Peyer's patch (tissue), 4 donors: ENCODE measurements at regions not wholly inside any gene's neighbourhood (a gene's known extent, or its start where the extent isn't known, plus 50 kb on each side); places are given as distances from the start of the nearest gene placed in this dataset.

Experiments used
- DNase-seq, 3 donors: peaks; one replicate each; pipeline ENCODE4 v3.0.0-alpha.2; 2017 to 2019
- H3K27ac ChIP-seq, 4 donors: fragments of 200-600 bp; sonication (generic); one replicate each; pipeline ENCODE4 v1.5.1; 2016 to 2019
- H3K27me3 ChIP-seq, 2 donors: fragments of 200-600 bp; sonication (generic); one replicate each; pipeline ENCODE4 v1.5.1; 2019
- H3K36me3 ChIP-seq, 3 donors: fragments of 200-600 bp; sonication (generic); one replicate each; pipeline ENCODE4 v1.5.1; 2016 to 2019
- H3K4me1 ChIP-seq, 4 donors: fragments of 200-600 bp; sonication (generic); one replicate each; pipeline ENCODE4 v1.5.1; 2016 to 2019
- H3K4me3 ChIP-seq, 4 donors: fragments of 200-600 bp; sonication (generic); 1 replicate in 3 of 4; 2 replicates in 1 of 4; pipeline ENCODE4 v1.5.1; 2016 to 2019; ENCODE audit warnings: mild to moderate bottlenecking in 1 of 4
- H3K9me3 ChIP-seq, 4 donors: fragments of 200-600 bp; sonication (generic); one replicate each; pipeline ENCODE4 v1.5.1; 2016 to 2019; ENCODE audit warnings: mild to moderate bottlenecking in 1 of 4
- POLR2A ChIP-seq, 2 donors: fragments of 450-650 bp; IDR thresholded peaks; one replicate each; pipeline ENCODE4 v1.5.1; 2017; ENCODE audit warnings: antibody characterized with exemption in 2 of 2, mild to moderate bottlenecking in 2 of 2, moderate library complexity in 2 of 2
- TF ChIP-seq, protein P1 (sequence below), 6 experiments: fragments of 450-650 bp in 4 of 6; fragments of 200-600 bp in 2 of 6; sonication (generic) in 1 of 6; IDR thresholded peaks; one replicate each; pipeline ENCODE4 v1.5.1; 2017 to 2019; ENCODE audit warnings: antibody characterized with exemption in 6 of 6, mild to moderate bottlenecking in 3 of 6, moderate library complexity in 1 of 6

- DNase-seq: no peak
- Histone ChIP-seq H3K4me3 (no peak overlapping the region), H3K27me3 (no peaks in the 10 kb centered on the region), H3K36me3 (no peaks in the 10 kb centered on the region), H3K4me1 (no peaks in the 10 kb centered on the region), H3K9me3 (no peaks in the 10 kb centered on the region), H3K27ac (no peak overlapping the region)
- no peak for TF ChIP-seq POLR2A (IDR thresholded peaks at IDR 0.05)
- TF ChIP-seq, protein P1, sequence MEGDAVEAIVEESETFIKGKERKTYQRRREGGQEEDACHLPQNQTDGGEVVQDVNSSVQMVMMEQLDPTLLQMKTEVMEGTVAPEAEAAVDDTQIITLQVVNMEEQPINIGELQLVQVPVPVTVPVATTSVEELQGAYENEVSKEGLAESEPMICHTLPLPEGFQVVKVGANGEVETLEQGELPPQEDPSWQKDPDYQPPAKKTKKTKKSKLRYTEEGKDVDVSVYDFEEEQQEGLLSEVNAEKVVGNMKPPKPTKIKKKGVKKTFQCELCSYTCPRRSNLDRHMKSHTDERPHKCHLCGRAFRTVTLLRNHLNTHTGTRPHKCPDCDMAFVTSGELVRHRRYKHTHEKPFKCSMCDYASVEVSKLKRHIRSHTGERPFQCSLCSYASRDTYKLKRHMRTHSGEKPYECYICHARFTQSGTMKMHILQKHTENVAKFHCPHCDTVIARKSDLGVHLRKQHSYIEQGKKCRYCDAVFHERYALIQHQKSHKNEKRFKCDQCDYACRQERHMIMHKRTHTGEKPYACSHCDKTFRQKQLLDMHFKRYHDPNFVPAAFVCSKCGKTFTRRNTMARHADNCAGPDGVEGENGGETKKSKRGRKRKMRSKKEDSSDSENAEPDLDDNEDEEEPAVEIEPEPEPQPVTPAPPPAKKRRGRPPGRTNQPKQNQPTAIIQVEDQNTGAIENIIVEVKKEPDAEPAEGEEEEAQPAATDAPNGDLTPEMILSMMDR (IDR thresholded peaks at IDR 0.05): no peak
Observed at GRCh38 chr21:23633447-23633940, 1973.8 kb downstream of the MRPL39 start.

- no peaks in the 10 kb centered on the region for H3K4me1 ChIP-seq
Observed at GRCh38 chr21:23624281-23624680, 1983.0 kb downstream of the MRPL39 start.

GRCh38 chr21:23613014-23613413, 1994.3 kb downstream of the MRPL39 start:
- H3K4me1 ChIP-seq: no peaks in the 10 kb centered on the region
- no peaks in the 10 kb centered on the region for H3K9me3 ChIP-seq
- no peaks in the 10 kb centered on the region for H3K36me3 ChIP-seq
- H3K4me3 ChIP-seq: no peak overlapping the region
- H3K27me3 ChIP-seq: no peaks in the 10 kb centered on the region
- no peak overlapping the region for H3K27ac ChIP-seq
- no peak for TF ChIP-seq POLR2A (IDR thresholded peaks at IDR 0.05)
- TF ChIP-seq, protein P1 (IDR thresholded peaks at IDR 0.05): no peak
- no peak for DNase-seq

More at GRCh38 chr21:23624281-23624680, 1983.0 kb downstream of the MRPL39 start:
- no peak for TF ChIP-seq POLR2A (IDR thresholded peaks at IDR 0.05)
- TF ChIP-seq, protein P1 (IDR thresholded peaks at IDR 0.05): no peak
- DNase-seq: no peak
- H3K36me3 ChIP-seq: no peaks in the 10 kb centered on the region
- H3K4me3 ChIP-seq: no peak overlapping the region
- no peaks in the 10 kb centered on the region for H3K27me3 ChIP-seq
- no peak overlapping the region for H3K27ac ChIP-seq
- peaks cover 0 to 4% (median 0%) of the 10 kb centered on the region in 4 donors for H3K9me3 ChIP-seq

- Histone ChIP-seq H3K4me3 (no peak overlapping the region), H3K9me3 (no peaks in the 10 kb centered on the region), H3K36me3 (no peaks in the 10 kb centered on the region), H3K4me1 (no peaks in the 10 kb centered on the region), H3K27me3 (no peaks in the 10 kb centered on the region), H3K27ac (no peak overlapping the region)
- TF ChIP-seq POLR2A (IDR thresholded peaks at IDR 0.05): no peak
- TF ChIP-seq, protein P1 (IDR thresholded peaks at IDR 0.05): no peak
- DNase-seq: no peak
Observed at GRCh38 chr21:23612210-23612609, 1995.1 kb downstream of the MRPL39 start.

GRCh38 chr21:23607782-23608431, 1999.4 kb downstream of the MRPL39 start:
- no peaks in the 10 kb centered on the region for H3K9me3 ChIP-seq
- no peak overlapping the region for H3K4me3 ChIP-seq
- DNase-seq: no peak
- no peaks in the 10 kb centered on the region for H3K36me3 ChIP-seq
- no peaks in the 10 kb centered on the region for H3K4me1 ChIP-seq
- H3K27me3 ChIP-seq: no peaks in the 10 kb centered on the region
- H3K27ac ChIP-seq: no peak overlapping the region
- TF ChIP-seq, protein P1 (IDR thresholded peaks at IDR 0.05): no peak
- TF ChIP-seq POLR2A (IDR thresholded peaks at IDR 0.05): no peak
